ENCODE measurements at regions not wholly inside any gene's neighbourhood (a gene's known extent, or its start where the extent isn't known, plus 50 kb on each side); places are given as distances from the start of the nearest gene placed in this dataset.

DNA sequence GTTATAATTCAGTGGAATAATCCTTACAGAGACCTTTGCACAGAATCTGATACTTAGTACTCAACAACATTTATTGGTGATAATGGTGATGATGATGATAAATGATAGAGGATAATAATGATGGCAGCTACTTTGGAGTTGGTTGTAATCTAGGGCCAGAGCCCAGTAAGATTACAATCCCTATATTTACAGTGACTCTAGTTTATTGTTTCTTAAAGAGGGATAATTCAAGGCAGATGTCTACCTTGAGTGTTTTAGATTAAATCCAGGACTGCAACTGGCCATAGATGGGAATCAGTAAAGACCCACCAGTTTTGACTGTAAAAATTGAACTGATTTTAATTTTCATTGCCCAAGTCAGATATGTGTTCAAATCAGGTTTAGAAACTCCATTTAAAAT is 813.9 kb upstream of the CNTNAP5 start:
- TF ChIP-seq, protein P1, sequence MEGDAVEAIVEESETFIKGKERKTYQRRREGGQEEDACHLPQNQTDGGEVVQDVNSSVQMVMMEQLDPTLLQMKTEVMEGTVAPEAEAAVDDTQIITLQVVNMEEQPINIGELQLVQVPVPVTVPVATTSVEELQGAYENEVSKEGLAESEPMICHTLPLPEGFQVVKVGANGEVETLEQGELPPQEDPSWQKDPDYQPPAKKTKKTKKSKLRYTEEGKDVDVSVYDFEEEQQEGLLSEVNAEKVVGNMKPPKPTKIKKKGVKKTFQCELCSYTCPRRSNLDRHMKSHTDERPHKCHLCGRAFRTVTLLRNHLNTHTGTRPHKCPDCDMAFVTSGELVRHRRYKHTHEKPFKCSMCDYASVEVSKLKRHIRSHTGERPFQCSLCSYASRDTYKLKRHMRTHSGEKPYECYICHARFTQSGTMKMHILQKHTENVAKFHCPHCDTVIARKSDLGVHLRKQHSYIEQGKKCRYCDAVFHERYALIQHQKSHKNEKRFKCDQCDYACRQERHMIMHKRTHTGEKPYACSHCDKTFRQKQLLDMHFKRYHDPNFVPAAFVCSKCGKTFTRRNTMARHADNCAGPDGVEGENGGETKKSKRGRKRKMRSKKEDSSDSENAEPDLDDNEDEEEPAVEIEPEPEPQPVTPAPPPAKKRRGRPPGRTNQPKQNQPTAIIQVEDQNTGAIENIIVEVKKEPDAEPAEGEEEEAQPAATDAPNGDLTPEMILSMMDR (IDR thresholded peaks at IDR 0.05) = no peak
- no peak for TF ChIP-seq EZH2phosphoT487 (IDR thresholded peaks at IDR 0.05)
- TF ChIP-seq EZH2 (IDR thresholded peaks at IDR 0.05) = no peak

All from neural progenitor cell (in vitro differentiated cells).